GDM1 (cell line): ENCODE measurements at regions not wholly inside any gene's neighbourhood (a gene's known extent, or its start where the extent isn't known, plus 50 kb on each side); places are given as distances from the start of the nearest gene placed in this dataset.
"Not testable (repeated sequence)": the region's sequence is repeated elsewhere in the genome, so short reads cannot be mapped to it uniquely, and the experiment has no call there.

ENCODE experiments used
- DNase-seq: peaks from one replicate; lab custom pipeline; 2025; lab: John Stamatoyannopoulos, UW

GRCh38 chr6:55058682-55059081, 115.6 kb upstream of the HCRTR2 start:
- DNase-seq = no peak

- no peak for DNase-seq
These were observed 109.4 kb upstream of the HCRTR2 start for GRCh38 chr6:55064711-55065420.

GRCh38 chr6:55069132-55069781, 105.1 kb upstream of the HCRTR2 start:
- DNase-seq = no peak

- no peak for DNase-seq
These were observed 92.3 kb upstream of the HCRTR2 start for GRCh38 chr6:55082021-55082420.

DNA sequence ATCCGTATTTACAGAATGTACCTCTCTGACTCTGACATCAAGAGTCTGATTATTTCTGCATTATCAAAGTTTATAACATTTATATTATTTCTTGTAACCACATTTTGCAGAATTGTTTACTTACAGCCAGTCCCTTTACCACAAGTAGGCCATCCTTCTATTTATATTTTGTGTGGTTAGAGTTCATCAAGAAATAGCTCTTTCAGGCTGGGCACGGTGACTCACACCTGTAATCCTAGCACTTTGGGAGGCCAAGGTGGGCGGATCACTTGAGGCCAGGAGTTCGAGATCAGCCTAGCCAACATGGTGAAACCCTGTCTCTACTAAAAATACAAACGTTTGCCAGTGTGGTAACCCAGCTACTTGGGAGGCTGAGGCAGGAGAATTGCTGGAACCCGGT, 86.3 kb upstream of the HCRTR2 start:
- not testable (repeated sequence) for DNase-seq

- DNase-seq = no peak
These were observed 85.4 kb upstream of the HCRTR2 start for GRCh38 chr6:55088902-55089301.

DNA sequence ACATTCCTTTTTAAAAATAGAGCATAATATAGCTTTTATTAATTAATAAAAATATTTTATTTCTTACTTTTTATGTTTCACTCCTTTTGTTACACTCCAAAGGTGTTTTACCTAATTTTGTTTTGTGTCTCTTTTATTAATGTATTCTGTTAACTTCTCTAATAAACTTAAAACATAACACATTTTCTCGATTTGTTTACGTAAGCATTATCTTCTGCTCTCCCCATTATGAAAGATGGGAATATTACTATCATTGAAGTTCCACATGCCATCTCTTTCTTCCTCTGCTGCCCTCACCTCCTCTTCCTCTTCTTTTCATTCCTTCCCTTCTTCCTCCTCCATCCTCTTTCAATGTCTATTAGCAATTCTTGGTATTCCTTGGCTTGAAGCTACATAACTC, 85.0 kb upstream of the HCRTR2 start:
- no peak for DNase-seq

DNA sequence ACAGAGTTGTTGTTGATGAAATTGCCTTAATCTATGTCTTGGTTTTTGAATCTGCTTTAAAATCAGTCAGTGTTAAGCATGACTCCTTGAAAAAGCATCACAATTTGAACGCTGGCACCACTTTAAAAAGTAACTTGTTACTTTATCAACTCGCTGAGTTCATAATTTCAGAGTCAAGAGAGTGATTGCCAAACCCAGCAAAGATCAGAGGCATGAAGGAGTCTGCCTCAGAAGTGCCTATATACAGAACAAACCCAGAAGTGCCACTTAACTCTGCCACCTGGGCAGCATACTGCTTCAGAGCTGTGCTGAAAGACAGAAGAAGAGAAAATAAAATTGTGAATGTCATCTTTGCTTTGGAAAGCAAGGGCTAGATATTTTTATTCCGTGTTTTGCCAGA, 73.6 kb upstream of the HCRTR2 start:
- no peak for DNase-seq

DNA sequence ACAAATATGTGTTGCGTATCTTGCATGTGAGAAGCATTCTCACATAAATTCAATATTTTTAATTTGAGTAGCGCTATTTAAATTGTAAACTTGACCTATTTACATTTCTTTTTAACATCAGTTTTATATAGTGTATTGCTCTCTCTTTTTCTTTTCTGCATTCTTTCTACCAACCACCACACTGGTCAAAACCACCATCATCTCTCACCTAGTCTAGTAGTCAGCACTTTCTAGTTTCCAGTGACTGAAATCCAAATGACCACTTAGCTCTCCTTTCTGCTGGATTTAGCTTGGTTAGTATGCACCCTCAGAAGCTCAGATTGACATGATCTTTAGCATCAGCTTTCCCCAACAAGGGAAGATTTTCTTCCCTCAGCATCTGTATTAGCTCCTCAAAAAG, 73.2 kb upstream of the HCRTR2 start:
- DNase-seq = no peak

DNA sequence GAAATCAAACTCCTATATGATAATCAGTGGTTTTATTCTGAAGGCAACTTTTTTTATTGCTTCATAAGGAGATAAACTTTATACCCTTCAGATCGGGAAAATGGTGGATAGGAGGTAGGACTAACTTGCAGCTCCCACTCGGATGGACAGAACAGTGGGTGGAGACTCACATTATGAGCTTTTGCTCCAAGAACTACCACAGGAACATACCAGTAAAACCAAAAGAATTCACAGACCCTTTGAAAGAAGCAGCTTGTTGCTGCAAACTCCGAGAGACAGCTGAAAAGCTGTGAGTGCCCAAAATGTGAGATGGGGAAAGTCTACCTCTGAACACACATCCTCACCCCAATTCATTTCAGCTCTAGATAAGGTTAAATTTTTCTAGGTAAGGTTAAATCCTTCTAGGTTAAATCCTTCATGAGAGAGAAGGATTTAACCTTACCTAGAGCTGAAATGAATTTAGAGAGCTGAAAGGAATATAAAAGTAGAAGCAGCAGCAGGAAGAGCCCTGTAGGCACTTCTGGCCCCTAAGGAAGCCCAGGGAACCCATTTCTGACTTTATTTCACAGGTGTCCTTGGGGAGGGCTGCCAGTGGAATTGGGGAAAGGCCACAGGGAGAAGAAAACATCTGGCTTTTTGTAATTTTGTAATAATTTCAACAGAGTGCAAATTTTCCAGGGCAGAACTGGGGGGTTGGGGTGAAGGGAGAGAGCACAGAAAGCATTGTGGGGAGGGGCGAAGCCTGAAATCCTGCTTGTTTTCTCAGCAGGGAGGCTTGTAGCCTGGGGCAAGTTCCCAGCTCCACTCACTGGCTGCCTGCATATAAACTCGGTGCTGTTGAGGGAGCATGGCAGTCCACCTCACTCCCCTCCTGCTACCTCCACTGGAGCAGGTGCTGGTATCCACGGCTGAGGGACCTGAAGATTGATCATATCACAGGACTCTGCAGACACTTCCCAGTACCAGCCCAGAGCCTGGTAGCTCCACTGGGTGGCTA, 65.9 kb upstream of the HCRTR2 start:
- no peak for DNase-seq

DNA sequence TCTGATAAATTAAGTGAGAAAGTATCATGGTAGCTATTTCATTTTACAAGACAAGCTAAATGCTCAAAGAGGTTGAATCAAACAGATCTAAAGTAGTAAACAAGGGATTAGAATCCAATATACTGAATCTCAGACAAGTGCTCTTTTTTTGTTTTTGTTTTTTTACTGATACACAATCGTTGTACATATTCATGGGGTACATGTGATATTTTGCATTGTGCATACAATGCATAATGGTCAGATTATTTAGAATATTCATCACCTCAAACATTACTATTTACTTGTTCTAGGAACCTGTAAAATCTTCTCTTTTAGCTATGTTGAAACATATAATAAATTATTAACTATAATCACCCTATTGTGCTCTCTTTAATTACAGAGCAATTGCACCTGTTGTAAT, 57.0 kb upstream of the HCRTR2 start:
- no peak for DNase-seq

DNA sequence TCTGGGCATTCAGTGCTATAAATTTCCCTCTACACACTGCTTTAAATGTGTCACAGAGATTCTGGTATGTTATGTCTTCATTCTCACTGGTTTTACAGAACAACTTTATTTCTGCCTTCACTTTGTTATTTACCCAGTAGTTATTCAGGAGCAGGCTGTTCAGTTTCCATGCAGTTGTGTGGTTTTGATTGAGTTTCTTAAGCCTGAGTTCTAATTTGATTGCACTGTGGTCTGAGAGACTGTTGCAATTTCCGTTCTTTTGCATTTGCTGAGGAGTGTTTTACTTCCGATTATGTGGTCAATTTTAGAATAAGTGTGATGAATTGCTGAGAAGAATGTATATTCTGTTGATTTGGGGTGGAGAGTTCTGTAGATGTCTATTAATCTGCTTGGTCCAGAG, 50.1 kb upstream of the HCRTR2 start:
- not testable (repeated sequence) for DNase-seq
